ENCODE measurements at regions not wholly inside any gene's neighbourhood (a gene's known extent, or its start where the extent isn't known, plus 50 kb on each side); places are given as distances from the start of the nearest gene placed in this dataset.

DNA sequence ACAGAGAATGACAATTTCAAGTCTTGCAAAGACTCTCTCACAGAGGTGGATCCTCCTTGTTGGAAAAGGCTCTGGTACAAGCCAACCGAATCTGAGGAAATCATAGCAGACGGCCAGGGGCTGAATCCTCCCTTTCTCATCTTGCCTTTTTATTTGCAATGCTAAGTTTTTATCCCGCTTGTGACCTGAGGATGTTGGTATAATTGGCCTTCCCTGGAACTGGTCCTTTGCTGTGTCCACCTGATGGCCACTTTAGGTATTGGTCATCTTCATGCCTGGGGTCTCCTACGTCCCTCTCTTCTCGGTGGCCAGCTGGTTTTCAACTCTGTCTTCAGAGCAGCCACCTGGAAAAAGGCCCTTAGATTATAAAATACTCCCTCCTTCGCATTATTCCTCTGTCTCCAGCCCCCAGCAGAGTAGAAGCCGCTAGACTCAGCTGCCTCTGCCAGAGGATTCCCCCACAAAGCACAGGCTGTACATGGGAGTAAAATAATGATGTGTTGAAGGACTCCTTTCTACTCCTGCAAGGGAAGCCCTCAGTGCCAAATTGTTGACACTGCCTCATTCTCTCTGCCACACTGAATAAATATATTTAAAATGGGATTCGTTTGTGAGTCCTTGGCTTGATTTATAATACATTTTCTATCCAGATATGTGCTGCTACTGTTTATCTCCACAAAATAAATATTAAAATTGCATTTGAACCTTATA is 208.9 kb upstream of the CFAP20DC start:
- TF ChIP-seq REST (IDR thresholded peaks at IDR 0.05; ENCODE audit: insufficient read depth in 1 of 2, low read depth in 2 of 2, low read length in 2 of 2) (no peak), SIN3A (IDR thresholded peaks at IDR 0.05; ENCODE audit: borderline replicate concordance, insufficient read depth, low read length) (no peak), POLR2AphosphoS5 (IDR thresholded peaks at IDR 0.05; ENCODE audit: low read depth, low read length) (no peak), TAF1 (IDR thresholded peaks at IDR 0.05; ENCODE audit: borderline replicate concordance, insufficient read depth, low read length) (no peak), FOXP2 (optimal IDR thresholded peaks at IDR 0.05; ENCODE audit: borderline replicate concordance, extremely low read depth, extremely low read length, insufficient read depth) (no peak)
